Fibroblast of lung (primary cell): ENCODE measurements at regions not wholly inside any gene's neighbourhood (a gene's known extent, or its start where the extent isn't known, plus 50 kb on each side); places are given as distances from the start of the nearest gene placed in this dataset.
A peak's percentile ranks its signal among the peaks of the same experiment; 100 is the strongest.

Source experiments
- DNase-seq, 2 donors: peaks; one replicate each; pipeline versions ENCODE4 v3.0.0 to v3.0.0-alpha.2; 2010; ENCODE audit warnings: low read depth in 2 of 2
- H2AFZ ChIP-seq: 2 replicates; pipeline ENCODE4 v1.5.1; 2012; ENCODE audit warnings: low read length, control low read depth, inconsistent platforms
- H3K27ac ChIP-seq: 2 replicates; pipeline ENCODE4 v1.5.1; 2011; ENCODE audit warnings: low read length, control low read depth; ENCODE audit not compliant: insufficient read depth
- H3K27me3 ChIP-seq: 2 replicates; pipeline ENCODE4 v1.5.1; 2011; ENCODE audit warnings: mild to moderate bottlenecking, low read length; ENCODE audit not compliant: control insufficient read depth, insufficient read depth
- H3K36me3 ChIP-seq: 2 replicates; pipeline ENCODE4 v1.5.1; 2011; ENCODE audit warnings: low read length; ENCODE audit not compliant: control insufficient read depth, insufficient read depth
- H3K4me1 ChIP-seq: 2 replicates; pipeline ENCODE4 v1.5.1; 2011; ENCODE audit warnings: low read length; ENCODE audit not compliant: control insufficient read depth, insufficient read depth; ENCODE audit errors: extremely low read depth
- H3K4me2 ChIP-seq: 2 replicates; pipeline ENCODE4 v1.5.1; 2011; ENCODE audit warnings: low read length, control low read depth; ENCODE audit not compliant: insufficient read depth; ENCODE audit errors: extremely low read depth
- H3K4me3 ChIP-seq, 4 experiments: fragments of 200-600 bp in 1 of 4; sonication (generic) in 1 of 4; replicated peaks in 1 of 4; 2 replicates each; pipeline ENCODE4 v1.5.1; 2011 to 2016; ENCODE audit warnings: low read length in 4 of 4, low read depth in 3 of 4, mild to moderate bottlenecking in 3 of 4, control low read depth in 2 of 4, inconsistent platforms in 1 of 4, mixed read lengths in 1 of 4; ENCODE audit not compliant: insufficient read depth in 1 of 4; ENCODE audit errors: control extremely low read depth in 1 of 4
- H3K79me2 ChIP-seq: 2 replicates; pipeline ENCODE4 v1.5.1; 2012; ENCODE audit warnings: mild to moderate bottlenecking, low read length, inconsistent platforms; ENCODE audit not compliant: control insufficient read depth, insufficient read depth
- H3K9ac ChIP-seq: 2 replicates; pipeline ENCODE4 v1.5.1; 2011; ENCODE audit warnings: mild to moderate bottlenecking, low read length, control low read depth; ENCODE audit not compliant: insufficient read depth
- H3K9me3 ChIP-seq: 2 replicates; pipeline ENCODE4 v1.5.1; 2012; ENCODE audit warnings: low read depth, low read length; ENCODE audit not compliant: control insufficient read depth, insufficient read depth
- H4K20me1 ChIP-seq: 2 replicates; pipeline ENCODE4 v1.5.1; 2011; ENCODE audit warnings: low read length; ENCODE audit not compliant: control insufficient read depth, insufficient read depth; ENCODE audit errors: extremely low read depth
- EZH2 ChIP-seq: IDR thresholded peaks from 2 replicates; pipeline ENCODE4 v1.5.1; 2012; ENCODE audit warnings: low read length, control low read depth, mild to moderate bottlenecking; ENCODE audit errors: missing control alignments
- TF ChIP-seq, protein P1 (sequence below), 2 donors: IDR thresholded peaks in 1 of 2; conservative IDR thresholded peaks in 1 of 2; 1 replicate in 1 of 2; 2 replicates in 1 of 2; pipeline ENCODE4 v1.5.1; 2011 to 2012; ENCODE audit warnings: low read length in 2 of 2, control low read depth in 1 of 2, inconsistent platforms in 1 of 2, low read depth in 1 of 2, mild to moderate bottlenecking in 1 of 2

DNA sequence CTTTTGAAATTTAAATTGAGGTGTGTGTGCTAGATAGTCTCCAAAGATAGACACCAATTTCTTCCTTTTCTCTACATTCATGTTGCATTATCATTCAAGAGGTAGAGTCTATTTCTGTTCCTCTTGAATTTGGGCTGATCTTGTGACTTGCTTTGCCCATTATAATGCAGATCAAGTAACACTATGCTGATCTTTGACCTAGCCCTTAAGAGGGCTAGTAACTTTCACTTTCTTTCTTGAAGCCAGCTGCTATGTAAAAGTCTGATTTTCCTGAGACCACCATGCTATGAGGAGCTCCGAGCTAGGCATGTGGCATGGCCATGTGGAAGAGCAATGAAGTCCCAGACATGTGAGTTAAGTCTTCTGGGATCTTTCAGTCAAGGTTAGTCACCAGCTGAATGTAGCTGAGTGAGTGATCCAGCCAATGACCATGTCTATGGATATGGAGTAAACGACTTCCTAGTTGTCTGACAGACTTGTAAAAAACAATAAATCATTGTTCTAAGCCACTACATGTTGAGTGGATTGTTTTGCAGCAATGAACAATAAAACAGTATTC lies 189.4 kb upstream of the CWC22 start:
- Histone ChIP-seq H3K9ac (no peak overlapping the region), H3K36me3 (no peaks in the 10 kb centered on the region), H3K27me3 (no peaks in the 10 kb centered on the region), H3K9me3 (no peaks in the 10 kb centered on the region), H3K4me3 (no peak overlapping the region), H3K4me1 (no peaks in the 10 kb centered on the region), H3K79me2 (no peaks in the 10 kb centered on the region), H4K20me1 (no peaks in the 10 kb centered on the region), H3K27ac (no peak overlapping the region), H2AFZ (no peak overlapping the region), H3K4me2 (no peak overlapping the region)
- no peak for TF ChIP-seq EZH2
- TF ChIP-seq, protein P1, sequence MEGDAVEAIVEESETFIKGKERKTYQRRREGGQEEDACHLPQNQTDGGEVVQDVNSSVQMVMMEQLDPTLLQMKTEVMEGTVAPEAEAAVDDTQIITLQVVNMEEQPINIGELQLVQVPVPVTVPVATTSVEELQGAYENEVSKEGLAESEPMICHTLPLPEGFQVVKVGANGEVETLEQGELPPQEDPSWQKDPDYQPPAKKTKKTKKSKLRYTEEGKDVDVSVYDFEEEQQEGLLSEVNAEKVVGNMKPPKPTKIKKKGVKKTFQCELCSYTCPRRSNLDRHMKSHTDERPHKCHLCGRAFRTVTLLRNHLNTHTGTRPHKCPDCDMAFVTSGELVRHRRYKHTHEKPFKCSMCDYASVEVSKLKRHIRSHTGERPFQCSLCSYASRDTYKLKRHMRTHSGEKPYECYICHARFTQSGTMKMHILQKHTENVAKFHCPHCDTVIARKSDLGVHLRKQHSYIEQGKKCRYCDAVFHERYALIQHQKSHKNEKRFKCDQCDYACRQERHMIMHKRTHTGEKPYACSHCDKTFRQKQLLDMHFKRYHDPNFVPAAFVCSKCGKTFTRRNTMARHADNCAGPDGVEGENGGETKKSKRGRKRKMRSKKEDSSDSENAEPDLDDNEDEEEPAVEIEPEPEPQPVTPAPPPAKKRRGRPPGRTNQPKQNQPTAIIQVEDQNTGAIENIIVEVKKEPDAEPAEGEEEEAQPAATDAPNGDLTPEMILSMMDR (conservative IDR thresholded peaks at IDR 0.05 in 1 of 2, IDR thresholded peaks at IDR 0.05 in 1 of 2; ENCODE audit: low read depth in 1 of 2, low read length in 2 of 2): no peak
- no peak for DNase-seq

DNA sequence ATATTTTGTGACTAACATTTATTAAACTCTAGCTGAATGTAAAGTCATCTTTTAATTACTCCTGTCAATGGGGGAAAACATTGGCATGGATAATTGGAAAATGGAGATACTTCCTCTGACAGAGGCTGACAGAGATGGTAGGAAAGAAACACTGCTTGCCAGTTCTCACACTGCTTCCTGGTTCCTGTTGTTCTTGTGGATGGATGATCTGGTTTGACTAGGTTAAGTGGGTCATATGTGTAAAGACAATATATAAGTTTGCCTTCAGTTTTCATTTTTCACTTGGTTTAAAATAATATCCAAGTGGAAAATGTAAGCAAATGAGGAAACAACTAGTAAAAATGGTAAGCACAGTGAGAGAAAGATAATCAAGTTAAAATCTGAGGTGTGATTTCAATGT lies 188.8 kb upstream of the CWC22 start:
- H3K4me2 ChIP-seq: no peak overlapping the region
- H3K79me2 ChIP-seq: no peaks in the 10 kb centered on the region
- H4K20me1 ChIP-seq: no peaks in the 10 kb centered on the region
- H3K4me1 ChIP-seq: no peaks in the 10 kb centered on the region
- no peak overlapping the region for H3K27ac ChIP-seq
- no peak overlapping the region for H3K4me3 ChIP-seq
- H3K36me3 ChIP-seq: no peaks in the 10 kb centered on the region
- no peaks in the 10 kb centered on the region for H3K9me3 ChIP-seq
- DNase-seq: no peak
- H3K27me3 ChIP-seq: no peaks in the 10 kb centered on the region
- H3K9ac ChIP-seq: no peak overlapping the region
- TF ChIP-seq, protein P1 (conservative IDR thresholded peaks at IDR 0.05 in 1 of 2, IDR thresholded peaks at IDR 0.05 in 1 of 2; ENCODE audit: low read depth in 1 of 2, low read length in 2 of 2): no peak
- TF ChIP-seq EZH2: no peak
- H2AFZ ChIP-seq: no peak overlapping the region

DNA sequence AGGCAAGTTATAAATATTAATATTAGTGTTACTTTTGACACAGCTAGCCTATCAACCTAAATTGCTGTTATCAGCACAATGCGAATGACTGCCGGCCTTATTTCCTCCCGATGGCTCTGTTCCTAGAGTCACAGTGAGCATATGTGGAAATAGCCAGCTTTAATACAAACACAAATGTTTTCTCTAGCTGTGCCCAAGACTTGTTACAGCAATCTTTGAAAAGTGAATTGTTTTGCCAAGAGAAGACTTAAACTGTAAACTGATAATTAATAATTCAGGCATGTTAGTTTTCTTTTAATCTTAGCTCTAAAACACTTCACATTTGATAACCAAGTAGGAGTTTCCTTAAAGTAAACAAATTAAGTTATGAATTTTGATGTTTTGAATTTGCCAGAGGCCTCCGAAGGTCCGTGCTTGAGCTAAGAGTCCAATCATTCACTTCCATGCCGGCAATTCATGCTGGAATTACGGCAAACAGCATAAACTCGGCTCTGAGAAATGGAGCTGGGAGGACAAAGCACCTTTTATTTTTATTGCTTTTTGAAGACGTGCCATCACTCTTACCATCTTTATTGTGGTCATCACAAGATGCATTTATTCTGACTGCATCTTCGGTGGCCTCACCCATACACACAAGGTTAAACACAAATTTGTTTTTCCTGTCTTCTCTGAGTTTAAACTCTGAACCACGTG lies 184.5 kb upstream of the CWC22 start:
- no peaks in the 10 kb centered on the region for H3K79me2 ChIP-seq
- H3K36me3 ChIP-seq: no peaks in the 10 kb centered on the region
- DNase-seq: peak in 1 of 2 donors; percentile 78
- peak overlapping the region; percentile 53 for H3K4me2 ChIP-seq
- H3K9ac ChIP-seq: no peak overlapping the region
- H2AFZ ChIP-seq: peak overlapping the region; percentile 35
- H3K4me3 ChIP-seq: peak overlapping the region in 3 of 4 experiments; percentile 5 to 26 (median 17)
- H3K27ac ChIP-seq: no peak overlapping the region
- no peaks in the 10 kb centered on the region for H4K20me1 ChIP-seq
- no peak for TF ChIP-seq EZH2
- TF ChIP-seq, protein P1 (conservative IDR thresholded peaks at IDR 0.05 in 1 of 2, IDR thresholded peaks at IDR 0.05 in 1 of 2; ENCODE audit: low read depth in 1 of 2, low read length in 2 of 2): no peak
- no peaks in the 10 kb centered on the region for H3K4me1 ChIP-seq
- H3K9me3 ChIP-seq: no peaks in the 10 kb centered on the region
- H3K27me3 ChIP-seq: no peaks in the 10 kb centered on the region
